PC-3 (cell line): ENCODE measurements at regions not wholly inside any gene's neighbourhood (a gene's known extent, or its start where the extent isn't known, plus 50 kb on each side); places are given as distances from the start of the nearest gene placed in this dataset.

Source experiments
- EZH2 ChIP-seq: fragments of 300-600 bp; sonication (generic); IDR thresholded peaks from one replicate; pipeline ENCODE4 v1.6.1; 2017; ENCODE audit warnings: antibody characterized with exemption, mild to moderate bottlenecking, low read length; ENCODE audit not compliant: unreplicated experiment
- EZH2phosphoT487 ChIP-seq: fragments of 300-600 bp; sonication (generic); IDR thresholded peaks from 2 replicates; pipeline ENCODE4 v1.6.1; 2018; ENCODE audit warnings: mild to moderate bottlenecking, antibody characterized with exemption, low read length, borderline replicate concordance
- TF ChIP-seq, protein P1 (sequence below): fragments of 300-600 bp; sonication (generic); conservative IDR thresholded peaks from 2 replicates; pipeline ENCODE4 v1.5.1; 2017; ENCODE audit warnings: antibody characterized with exemption, low read depth, mild to moderate bottlenecking, low read length

DNA sequence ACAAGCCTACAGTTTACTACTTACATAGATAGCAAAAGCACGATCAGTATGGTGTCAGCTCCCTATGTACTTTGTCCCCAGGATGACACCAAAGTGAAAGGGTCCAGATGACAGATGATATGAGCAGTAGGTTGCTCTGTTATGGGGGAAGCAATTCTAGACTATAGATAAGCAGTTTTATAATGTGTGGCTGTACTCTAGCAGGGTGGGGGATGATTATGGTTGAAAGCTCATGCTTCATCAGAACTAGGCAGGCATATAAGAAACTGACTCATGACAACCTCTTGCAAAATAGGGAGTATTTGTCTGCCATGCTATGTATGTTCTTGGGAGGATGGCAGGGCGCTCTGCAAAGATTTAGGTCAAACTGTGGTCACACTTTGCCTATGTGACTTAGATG, 158.2 kb upstream of the ZBED5 start:
- TF ChIP-seq, protein P1, sequence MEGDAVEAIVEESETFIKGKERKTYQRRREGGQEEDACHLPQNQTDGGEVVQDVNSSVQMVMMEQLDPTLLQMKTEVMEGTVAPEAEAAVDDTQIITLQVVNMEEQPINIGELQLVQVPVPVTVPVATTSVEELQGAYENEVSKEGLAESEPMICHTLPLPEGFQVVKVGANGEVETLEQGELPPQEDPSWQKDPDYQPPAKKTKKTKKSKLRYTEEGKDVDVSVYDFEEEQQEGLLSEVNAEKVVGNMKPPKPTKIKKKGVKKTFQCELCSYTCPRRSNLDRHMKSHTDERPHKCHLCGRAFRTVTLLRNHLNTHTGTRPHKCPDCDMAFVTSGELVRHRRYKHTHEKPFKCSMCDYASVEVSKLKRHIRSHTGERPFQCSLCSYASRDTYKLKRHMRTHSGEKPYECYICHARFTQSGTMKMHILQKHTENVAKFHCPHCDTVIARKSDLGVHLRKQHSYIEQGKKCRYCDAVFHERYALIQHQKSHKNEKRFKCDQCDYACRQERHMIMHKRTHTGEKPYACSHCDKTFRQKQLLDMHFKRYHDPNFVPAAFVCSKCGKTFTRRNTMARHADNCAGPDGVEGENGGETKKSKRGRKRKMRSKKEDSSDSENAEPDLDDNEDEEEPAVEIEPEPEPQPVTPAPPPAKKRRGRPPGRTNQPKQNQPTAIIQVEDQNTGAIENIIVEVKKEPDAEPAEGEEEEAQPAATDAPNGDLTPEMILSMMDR, result no peak
- TF ChIP-seq EZH2 (no peak), EZH2phosphoT487 (no peak)
